ENCODE measurements at regions not wholly inside any gene's neighbourhood (a gene's known extent, or its start where the extent isn't known, plus 50 kb on each side); places are given as distances from the start of the nearest gene placed in this dataset.

- no peak for DNase-seq (ENCODE audit: low read depth in 2 of 3, low spot score in 2 of 3)
Measured at GRCh38 chr5:39829441-39829840, 404.7 kb upstream of the DAB2 start.

- no peak for DNase-seq (ENCODE audit: low read depth in 2 of 3, low spot score in 2 of 3)
Measured at GRCh38 chr5:39826051-39826450, 401.3 kb upstream of the DAB2 start.

GRCh38 chr5:39825301-39825700, 400.5 kb upstream of the DAB2 start:
- no peak for DNase-seq (ENCODE audit: low read depth in 2 of 3, low spot score in 2 of 3)

GRCh38 chr5:39822020-39822419, 397.2 kb upstream of the DAB2 start:
- no peak for DNase-seq (ENCODE audit: low read depth in 2 of 3, low spot score in 2 of 3)

GRCh38 chr5:39816866-39817265, 392.1 kb upstream of the DAB2 start:
- DNase-seq (ENCODE audit: low read depth in 2 of 3, low spot score in 2 of 3): no peak

GRCh38 chr5:39816156-39816845, 391.5 kb upstream of the DAB2 start:
- DNase-seq (ENCODE audit: low read depth in 2 of 3, low spot score in 2 of 3): no peak

- DNase-seq (ENCODE audit: low read depth in 2 of 3, low spot score in 2 of 3): no peak
Measured at GRCh38 chr5:39815711-39816110, 390.9 kb upstream of the DAB2 start.

- DNase-seq (ENCODE audit: low read depth in 2 of 3, low spot score in 2 of 3): no peak
Measured at GRCh38 chr5:39811381-39811780, 386.6 kb upstream of the DAB2 start.

- DNase-seq (ENCODE audit: low read depth in 2 of 3, low spot score in 2 of 3): no peak
Measured at GRCh38 chr5:39808656-39809055, 383.9 kb upstream of the DAB2 start.

- DNase-seq (ENCODE audit: low read depth in 2 of 3, low spot score in 2 of 3): no peak
Measured at GRCh38 chr5:39801306-39801705, 376.5 kb upstream of the DAB2 start.

GRCh38 chr5:39800042-39800601, 375.3 kb upstream of the DAB2 start:
- DNase-seq (ENCODE audit: low read depth in 2 of 3, low spot score in 2 of 3): no peak

GRCh38 chr5:39799242-39799641, 374.5 kb upstream of the DAB2 start:
- no peak for DNase-seq (ENCODE audit: low read depth in 2 of 3, low spot score in 2 of 3)

GRCh38 chr5:39794513-39795210, 369.9 kb upstream of the DAB2 start:
- DNase-seq (ENCODE audit: low read depth in 2 of 3, low spot score in 2 of 3): no peak

- DNase-seq (ENCODE audit: low read depth in 2 of 3, low spot score in 2 of 3): no peak
Measured at GRCh38 chr5:39785410-39785809, 360.6 kb upstream of the DAB2 start.

- DNase-seq (ENCODE audit: low read depth in 2 of 3, low spot score in 2 of 3): no peak
Measured at GRCh38 chr5:39783756-39784421, 359.1 kb upstream of the DAB2 start.

GRCh38 chr5:39780347-39780746, 355.6 kb upstream of the DAB2 start:
- no peak for DNase-seq (ENCODE audit: low read depth in 2 of 3, low spot score in 2 of 3)

GRCh38 chr5:39779831-39780230, 355.1 kb upstream of the DAB2 start:
- DNase-seq (ENCODE audit: low read depth in 2 of 3, low spot score in 2 of 3): no peak

- no peak for DNase-seq (ENCODE audit: low read depth in 2 of 3, low spot score in 2 of 3)
Measured at GRCh38 chr5:39775797-39776365, 351.1 kb upstream of the DAB2 start.

GRCh38 chr5:39775086-39775796, 350.5 kb upstream of the DAB2 start:
- no peak for DNase-seq (ENCODE audit: low read depth in 2 of 3, low spot score in 2 of 3)

- no peak for DNase-seq (ENCODE audit: low read depth in 2 of 3, low spot score in 2 of 3)
Measured at GRCh38 chr5:39774605-39775004, 349.8 kb upstream of the DAB2 start.

GRCh38 chr5:39772307-39772706, 347.5 kb upstream of the DAB2 start:
- DNase-seq (ENCODE audit: low read depth in 2 of 3, low spot score in 2 of 3): no peak

Data from activated CD8-positive, alpha-beta memory T cell treated with anti-CD3 and anti-CD28 coated beads for 48 hours (primary cell).